HG02884 (cell line): ENCODE measurements at regions not wholly inside any gene's neighbourhood (a gene's known extent, or its start where the extent isn't known, plus 50 kb on each side); places are given as distances from the start of the nearest gene placed in this dataset.

Experiments
- ATAC-seq: cut with Tn5 transposase; IDR thresholded peaks from one replicate; pipeline ENCODE4 v1.9.1; 2021; ENCODE audit warnings: mild to moderate bottlenecking, moderate library complexity; ENCODE audit not compliant: unreplicated experiment

GRCh38 chr12:107396991-107397390 is 288.6 kb upstream of the PWP1 start:
- no peak for ATAC-seq

- ATAC-seq = no peak
These were observed 287.6 kb upstream of the PWP1 start for GRCh38 chr12:107397890-107398500.

GRCh38 chr12:107399046-107399445 is 286.6 kb upstream of the PWP1 start:
- ATAC-seq = no peak

GRCh38 chr12:107400686-107401447 is 284.7 kb upstream of the PWP1 start:
- ATAC-seq = no peak

GRCh38 chr12:107402041-107403022 is 283.3 kb upstream of the PWP1 start:
- no peak for ATAC-seq

- ATAC-seq = no peak
These were observed 280.6 kb upstream of the PWP1 start for GRCh38 chr12:107404981-107405380.

GRCh38 chr12:107405436-107405835 is 280.2 kb upstream of the PWP1 start:
- ATAC-seq = no peak

- no peak for ATAC-seq
These were observed 278.7 kb upstream of the PWP1 start for GRCh38 chr12:107406932-107407331.

- no peak for ATAC-seq
These were observed 273.6 kb upstream of the PWP1 start for GRCh38 chr12:107411792-107412535.

GRCh38 chr12:107415071-107415470 is 270.5 kb upstream of the PWP1 start:
- ATAC-seq = no peak

- no peak for ATAC-seq
These were observed 269.8 kb upstream of the PWP1 start for GRCh38 chr12:107415834-107416233.

- no peak for ATAC-seq
These were observed 268.6 kb upstream of the PWP1 start for GRCh38 chr12:107417004-107417403.

GRCh38 chr12:107418981-107419380 is 266.6 kb upstream of the PWP1 start:
- no peak for ATAC-seq

- ATAC-seq = no peak
These were observed 262.1 kb upstream of the PWP1 start for GRCh38 chr12:107423531-107423930.

GRCh38 chr12:107429006-107429705 is 256.4 kb upstream of the PWP1 start:
- no peak for ATAC-seq

- ATAC-seq = no peak
These were observed 253.7 kb upstream of the PWP1 start for GRCh38 chr12:107431942-107432341.

- ATAC-seq = no peak
These were observed 250.5 kb upstream of the PWP1 start for GRCh38 chr12:107435072-107435471.

- ATAC-seq = no peak
These were observed 250.1 kb upstream of the PWP1 start for GRCh38 chr12:107435520-107435919.

- no peak for ATAC-seq
These were observed 249.2 kb upstream of the PWP1 start for GRCh38 chr12:107436376-107436775.

- no peak for ATAC-seq
These were observed 248.8 kb upstream of the PWP1 start for GRCh38 chr12:107436836-107437235.
